GM12873 (cell line): ENCODE measurements at regions not wholly inside any gene's neighbourhood (a gene's known extent, or its start where the extent isn't known, plus 50 kb on each side); places are given as distances from the start of the nearest gene placed in this dataset.

Experiments used
- CTCF ChIP-seq: IDR thresholded peaks from 2 replicates; pipeline ENCODE4 v1.5.1; 2012; ENCODE audit warnings: low read depth, mild to moderate bottlenecking, moderate library complexity, low read length, control low read depth; ENCODE audit not compliant: insufficient read depth; ENCODE audit errors: missing control alignments

- TF ChIP-seq CTCF = no peak
Measured at GRCh38 chr6:19714434-19715166, 122.6 kb upstream of the ID4 start.

DNA sequence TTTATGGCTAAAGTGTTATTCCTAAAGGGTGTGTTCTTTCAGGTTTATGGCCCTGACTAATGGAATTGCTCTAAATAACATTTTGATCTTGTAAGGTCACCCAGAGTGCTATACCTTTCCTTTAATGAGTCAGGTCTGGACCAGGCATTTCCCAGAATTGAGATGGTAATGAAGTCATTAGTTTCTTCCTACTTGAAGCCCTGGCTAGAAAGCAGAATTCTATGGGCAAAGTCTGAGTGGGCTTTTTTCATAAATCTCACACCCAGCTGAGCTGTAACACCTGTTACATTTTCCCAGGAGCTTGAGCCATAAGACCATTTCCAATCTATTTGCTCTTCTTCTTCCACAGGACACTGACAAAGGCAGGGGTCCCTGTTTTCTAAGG lies 122.0 kb upstream of the ID4 start:
- no peak for TF ChIP-seq CTCF

- no peak for TF ChIP-seq CTCF
Measured at GRCh38 chr6:19719691-19720128, 117.5 kb upstream of the ID4 start.

GRCh38 chr6:19721766-19722377 lies 115.3 kb upstream of the ID4 start:
- no peak for TF ChIP-seq CTCF

GRCh38 chr6:19722999-19723398 lies 114.2 kb upstream of the ID4 start:
- TF ChIP-seq CTCF = no peak

DNA sequence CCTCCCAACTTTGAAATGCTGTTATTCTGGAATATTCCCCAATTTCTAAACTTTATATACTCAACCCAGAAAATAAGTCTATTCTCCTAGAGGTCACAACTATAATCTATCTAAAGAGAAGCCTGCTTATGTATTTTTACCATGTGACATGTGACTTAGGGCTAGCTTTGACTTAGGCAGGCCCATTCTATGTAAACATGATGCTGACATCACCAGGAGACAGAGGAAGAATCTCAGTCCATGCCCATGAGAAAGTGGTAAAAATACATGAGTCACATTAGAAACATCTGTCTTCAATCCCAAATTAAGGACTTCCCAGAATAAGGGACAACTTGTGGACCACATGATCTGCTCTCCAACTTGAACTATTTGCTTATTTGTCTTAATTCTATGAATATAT lies 113.6 kb upstream of the ID4 start:
- TF ChIP-seq CTCF = no peak

DNA sequence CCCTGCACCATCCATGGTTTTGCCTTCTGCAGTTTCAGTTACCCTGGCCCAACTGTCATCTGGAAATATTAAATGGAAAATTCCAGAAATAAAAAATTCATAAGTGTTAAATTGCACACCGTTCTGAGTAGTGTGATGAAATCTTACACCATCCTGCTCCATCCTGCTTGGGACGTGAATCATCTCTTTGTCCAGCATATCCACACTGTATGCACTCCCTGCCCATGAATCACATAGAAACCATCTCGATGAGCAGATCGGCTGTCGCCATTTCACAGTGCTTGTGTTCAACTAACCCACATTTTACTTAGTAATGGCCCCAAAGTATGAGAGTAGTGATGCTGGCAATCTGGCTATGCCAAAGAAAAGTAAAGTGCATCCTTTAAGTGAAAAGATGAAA lies 105.9 kb upstream of the ID4 start:
- no peak for TF ChIP-seq CTCF
